Spleen (tissue), 11 donors: ENCODE measurements at regions not wholly inside any gene's neighbourhood (a gene's known extent, or its start where the extent isn't known, plus 50 kb on each side); places are given as distances from the start of the nearest gene placed in this dataset.
A peak's percentile ranks its signal among the peaks of the same experiment; 100 is the strongest.

Experiments used
- DNase-seq: peaks from one replicate; pipeline ENCODE4 v3.0.0-alpha.2; 2020
- H3K27ac ChIP-seq, 8 donors: fragments of 200-600 bp; sonication (generic) in 7 of 8; 1 replicate in 4 of 8; 2 replicates in 4 of 8; pipeline versions ENCODE4 v1.5.0 to v1.8.0; 2016 to 2021; ENCODE audit warnings: inconsistent platforms in 4 of 8, mild to moderate bottlenecking in 4 of 8, moderate library complexity in 1 of 8
- H3K27me3 ChIP-seq, 7 donors: fragments of 200-600 bp; sonication (generic) in 6 of 7; replicated peaks in 1 of 7; 1 replicate in 4 of 7; 2 replicates in 3 of 7; pipeline versions ENCODE4 v1.5.0 to v1.8.0; 2016 to 2021; ENCODE audit warnings: inconsistent platforms in 3 of 7, mild to moderate bottlenecking in 1 of 7
- H3K36me3 ChIP-seq, 6 donors: fragments of 200-600 bp; sonication (generic) in 5 of 6; 1 replicate in 4 of 6; 2 replicates in 2 of 6; pipeline versions ENCODE4 v1.5.0 to v1.8.0; 2016 to 2021; ENCODE audit warnings: inconsistent platforms in 2 of 6
- H3K4me1 ChIP-seq, 6 donors: fragments of 200-600 bp; sonication (generic) in 5 of 6; 1 replicate in 3 of 6; 2 replicates in 3 of 6; pipeline versions ENCODE4 v1.5.0 to v1.8.0; 2016 to 2021; ENCODE audit warnings: inconsistent platforms in 3 of 6
- H3K4me3 ChIP-seq, 8 donors: fragments of 200-600 bp; sonication (generic) in 7 of 8; 1 replicate in 4 of 8; 2 replicates in 4 of 8; pipeline versions ENCODE4 v1.5.0 to v1.8.0; 2016 to 2021; ENCODE audit warnings: inconsistent platforms in 4 of 8, mild to moderate bottlenecking in 4 of 8, moderate library complexity in 2 of 8
- H3K9me3 ChIP-seq, 8 donors: fragments of 200-600 bp; sonication (generic) in 7 of 8; 1 replicate in 4 of 8; 2 replicates in 4 of 8; pipeline versions ENCODE4 v1.5.0 to v1.8.0; 2016 to 2021; ENCODE audit warnings: inconsistent platforms in 4 of 8
- CTCF ChIP-seq, 11 experiments: fragments of 200-600 bp in 7 of 11; fragments of 450-650 bp in 4 of 11; sonication (generic) in 4 of 11; IDR thresholded peaks in 8 of 11; conservative IDR thresholded peaks in 3 of 11; 1 replicate in 7 of 11; 2 replicates in 4 of 11; pipeline versions ENCODE4 v1.4.0 to v1.8.0; 2016 to 2021; ENCODE audit warnings: antibody characterized with exemption in 11 of 11, inconsistent platforms in 4 of 11, mild to moderate bottlenecking in 1 of 11
- POLR2A ChIP-seq, 3 donors: fragments of 450-650 bp; IDR thresholded peaks; one replicate each; pipeline ENCODE4 v1.5.1; 2017; ENCODE audit warnings: antibody characterized with exemption in 3 of 3, mild to moderate bottlenecking in 1 of 3
- POLR2AphosphoS5 ChIP-seq, 3 donors: sonication (generic); formaldehyde crosslinking; IDR thresholded peaks; one replicate each; pipeline ENCODE4 v1.5.1; 2017; ENCODE audit warnings: antibody characterized with exemption in 3 of 3
- WGBS, 5 donors: extraction: QIAGEN DNeasy Blood & Tissue Kit in 3 of 5; methylation state at CpG; one replicate each; pipeline versions ENCODE4 v1.1.5 to v1.1.7; 2013 to 2018; 5-methylcytosine and 5-hydroxymethylcytosine counted together
- intact Hi-C: fragments of 100-400 bp; cut with DNase I; formaldehyde crosslinking; loops from one replicate; pipeline ENCODE4 v1.15.0; 2023; ENCODE audit warnings: low total_unique reads
- donor health status: healthy with polysubstance abuse.
- donor health status: DM: no; HTN: no; CAD: no; lungs with moderate emphysema.
- donor health status: DM: no; HTN: no; CAD: no.
- donor health status: Bipolar disorder and iron deficiency.
- donor health status: healthy.
- donor health status: DM: no; HTN: no; CAD: no.
- donor health status: DM: yes; HTN: yes; CAD: no.

- Histone ChIP-seq H3K4me1 (peaks cover 0 to 23% (median 10%) of the 10 kb centered on the region in 6 donors), H3K9me3 (no peaks in the 10 kb centered on the region), H3K27ac (no peak overlapping the region), H3K36me3 (no peaks in the 10 kb centered on the region), H3K27me3 (no peaks in the 10 kb centered on the region), H3K4me3 (no peak overlapping the region)
- WGBS, 5 donors, result 84 to 90% (median 87%) methylated on average over 5 of the region's 5 CpGs
- TF ChIP-seq POLR2A (IDR thresholded peaks at IDR 0.05) (no peak), POLR2AphosphoS5 (IDR thresholded peaks at IDR 0.05) (no peak), CTCF (IDR thresholded peaks at IDR 0.05 in 8 of 11, conservative IDR thresholded peaks at IDR 0.05 in 3 of 11) (no peak)
- no peak for DNase-seq
- intact Hi-C loops, result no loop called here
Observed at GRCh38 chr2:236745420-236746210, 176.0 kb downstream of the ACKR3 start.

DNA sequence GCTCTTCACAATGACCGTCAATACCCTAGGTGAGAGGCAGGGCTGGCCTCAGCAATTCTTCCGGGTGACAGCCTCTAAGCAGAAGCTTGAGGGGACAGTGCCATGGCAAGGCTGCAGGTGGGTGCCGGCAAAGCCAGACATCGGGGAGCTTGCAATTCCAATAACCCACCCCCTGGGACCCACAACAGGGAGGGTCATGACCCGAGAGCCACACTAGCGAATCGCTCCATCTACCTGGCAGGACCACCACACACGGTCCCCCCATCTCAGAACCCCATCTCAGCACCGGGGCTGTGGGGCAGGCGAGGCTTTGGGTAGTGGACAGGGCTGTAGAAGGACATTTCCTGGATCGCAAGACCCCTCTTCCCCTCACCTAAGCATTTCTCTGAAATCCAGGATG lies 177.2 kb downstream of the ACKR3 start:
- WGBS, 5 donors, result 91 to 94% (median 94%) methylated on average over 11 of the region's 11 CpGs
- Histone ChIP-seq H3K27me3 (no peaks in the 10 kb centered on the region), H3K4me3 (no peak overlapping the region), H3K9me3 (no peaks in the 10 kb centered on the region), H3K27ac (no peak overlapping the region), H3K36me3 (no peaks in the 10 kb centered on the region), H3K4me1 (peaks cover 0 to 23% (median 10%) of the 10 kb centered on the region in 6 donors)
- intact Hi-C loops, result no loop called here
- TF ChIP-seq CTCF (IDR thresholded peaks at IDR 0.05 in 8 of 11, conservative IDR thresholded peaks at IDR 0.05 in 3 of 11) (no peak), POLR2A (IDR thresholded peaks at IDR 0.05) (no peak), POLR2AphosphoS5 (IDR thresholded peaks at IDR 0.05) (no peak)
- no peak for DNase-seq

GRCh38 chr2:236747426-236747825 lies 177.8 kb downstream of the ACKR3 start:
- WGBS, 5 donors, result 77 to 95% (median 90%) methylated on average over 7 of the region's 7 CpGs
- no peaks in the 10 kb centered on the region for H3K36me3 ChIP-seq

More at GRCh38 chr2:236747426-236747825, 177.8 kb downstream of the ACKR3 start:
- no peak for DNase-seq
- H3K4me3 ChIP-seq, result no peak overlapping the region
- intact Hi-C loops, result no loop called here
- H3K4me1 ChIP-seq, result peaks cover 0 to 23% (median 10%) of the 10 kb centered on the region in 6 donors
- no peaks in the 10 kb centered on the region for H3K27me3 ChIP-seq
- H3K9me3 ChIP-seq, result no peaks in the 10 kb centered on the region
- no peak for TF ChIP-seq CTCF (IDR thresholded peaks at IDR 0.05 in 8 of 11, conservative IDR thresholded peaks at IDR 0.05 in 3 of 11)
- no peak for TF ChIP-seq POLR2A (IDR thresholded peaks at IDR 0.05)
- no peak for TF ChIP-seq POLR2AphosphoS5 (IDR thresholded peaks at IDR 0.05)
- H3K27ac ChIP-seq, result peak overlapping the region in 1 of 8 donors; percentile 76
